Medulla oblongata (tissue), 1 donor: ENCODE measurements at regions not wholly inside any gene's neighbourhood (a gene's known extent, or its start where the extent isn't known, plus 50 kb on each side); places are given as distances from the start of the nearest gene placed in this dataset.
"Not testable (repeated sequence)": the region's sequence is repeated elsewhere in the genome, so short reads cannot be mapped to it uniquely, and the experiment has no call there.

ENCODE experiments used
- DNase-seq: peaks from one replicate; pipeline ENCODE4 v3.0.0-alpha.2; 2015; ENCODE audit errors: extremely low spot score

GRCh38 chr4:120299631-120300030, 233.0 kb upstream of the MAD2L1 start:
- no peak for DNase-seq

GRCh38 chr4:120293341-120293740, 226.7 kb upstream of the MAD2L1 start:
- DNase-seq = no peak

- DNase-seq = no peak
These were observed 224.9 kb upstream of the MAD2L1 start for GRCh38 chr4:120291541-120291940.

- DNase-seq = no peak
These were observed 223.9 kb upstream of the MAD2L1 start for GRCh38 chr4:120290553-120290952.

GRCh38 chr4:120286813-120287212, 220.2 kb upstream of the MAD2L1 start:
- peak; percentile 13 for DNase-seq

GRCh38 chr4:120281581-120281980, 214.9 kb upstream of the MAD2L1 start:
- DNase-seq = no peak

GRCh38 chr4:120277391-120277790, 210.7 kb upstream of the MAD2L1 start:
- no peak for DNase-seq

- no peak for DNase-seq
These were observed 200.0 kb upstream of the MAD2L1 start for GRCh38 chr4:120266602-120267001.

- DNase-seq = no peak
These were observed 197.0 kb upstream of the MAD2L1 start for GRCh38 chr4:120263618-120264017.

- no peak for DNase-seq
These were observed 194.5 kb upstream of the MAD2L1 start for GRCh38 chr4:120261117-120261516.

GRCh38 chr4:120256112-120256775, 189.6 kb upstream of the MAD2L1 start:
- not testable (repeated sequence) for DNase-seq

GRCh38 chr4:120238277-120238973, 171.8 kb upstream of the MAD2L1 start:
- no peak for DNase-seq

- DNase-seq = no peak
These were observed 170.2 kb upstream of the MAD2L1 start for GRCh38 chr4:120236873-120237272.

- no peak for DNase-seq
These were observed 165.4 kb upstream of the MAD2L1 start for GRCh38 chr4:120232050-120232449.

GRCh38 chr4:120228086-120228485, 161.4 kb upstream of the MAD2L1 start:
- DNase-seq = no peak

- DNase-seq = no peak
These were observed 160.9 kb upstream of the MAD2L1 start for GRCh38 chr4:120227554-120227953.

- no peak for DNase-seq
These were observed 158.9 kb upstream of the MAD2L1 start for GRCh38 chr4:120225527-120225926.

GRCh38 chr4:120218981-120219380, 152.3 kb upstream of the MAD2L1 start:
- DNase-seq = no peak

GRCh38 chr4:120215350-120215749, 148.7 kb upstream of the MAD2L1 start:
- no peak for DNase-seq

- DNase-seq = no peak
These were observed 144.9 kb upstream of the MAD2L1 start for GRCh38 chr4:120211408-120212015.

GRCh38 chr4:120209706-120210105, 143.1 kb upstream of the MAD2L1 start:
- no peak for DNase-seq

GRCh38 chr4:120207021-120207420, 140.4 kb upstream of the MAD2L1 start:
- no peak for DNase-seq

GRCh38 chr4:120202222-120202621, 135.6 kb upstream of the MAD2L1 start:
- no peak for DNase-seq
